ENCODE measurements at regions not wholly inside any gene's neighbourhood (a gene's known extent, or its start where the extent isn't known, plus 50 kb on each side); places are given as distances from the start of the nearest gene placed in this dataset.
"Not testable (repeated sequence)": the region's sequence is repeated elsewhere in the genome, so short reads cannot be mapped to it uniquely, and the experiment has no call there.

DNA sequence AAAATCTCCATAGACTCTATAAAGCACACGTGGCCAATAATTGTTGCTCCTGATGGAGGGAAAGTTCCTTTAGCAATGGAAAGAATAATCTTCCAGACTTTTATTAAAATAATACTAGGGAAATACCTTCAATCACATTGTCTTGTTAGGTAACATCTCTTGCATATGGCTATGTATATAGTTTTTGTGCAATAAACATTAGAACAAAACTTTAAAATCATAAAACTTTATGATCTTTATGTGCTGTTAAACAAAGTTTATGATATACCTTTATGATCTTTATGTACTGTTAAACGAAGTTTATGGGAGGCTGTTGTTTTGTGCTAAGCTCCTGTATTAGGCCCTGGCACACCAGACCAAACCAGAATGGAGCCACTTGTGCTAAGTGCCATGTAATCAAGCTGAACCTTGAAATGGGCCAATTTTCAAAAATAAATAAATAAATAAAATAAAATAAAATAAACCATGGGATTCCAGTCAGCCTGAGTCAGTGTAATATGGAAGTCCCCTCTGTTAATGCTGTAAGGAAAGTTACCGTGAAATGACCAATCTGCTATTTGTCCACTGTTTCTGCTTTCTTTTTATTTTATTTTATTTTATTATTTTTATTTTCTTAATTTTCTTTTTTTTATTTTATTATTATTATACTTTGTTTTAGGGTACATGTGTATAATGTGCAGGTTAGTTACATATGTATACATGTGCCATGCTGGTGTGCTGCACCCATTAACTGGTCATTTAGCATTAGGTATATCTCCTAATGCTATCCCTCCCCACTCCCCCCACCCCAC, 431.3 kb downstream of the SPATA31D1 start:
- TF ChIP-seq ZFX (IDR thresholded peaks at IDR 0.05): no peak
- TF ChIP-seq CTCF (conservative IDR thresholded peaks at IDR 0.05): no peak

GRCh38 chr9:82421498-82421897, 432.9 kb downstream of the SPATA31D1 start:
- TF ChIP-seq CTCF (conservative IDR thresholded peaks at IDR 0.05) (no peak), ZFX (IDR thresholded peaks at IDR 0.05) (no peak)
- H3K27ac ChIP-seq: no peak overlapping the region

More for the DNA sequence above, 431.3 kb downstream of the SPATA31D1 start:
- no peak overlapping the region for H3K27ac ChIP-seq

- TF ChIP-seq ZFX (IDR thresholded peaks at IDR 0.05) (no peak), CTCF (conservative IDR thresholded peaks at IDR 0.05) (no peak)
- H3K27ac ChIP-seq: no peak overlapping the region
Observed at GRCh38 chr9:82423700-82424099, 435.1 kb downstream of the SPATA31D1 start.

DNA sequence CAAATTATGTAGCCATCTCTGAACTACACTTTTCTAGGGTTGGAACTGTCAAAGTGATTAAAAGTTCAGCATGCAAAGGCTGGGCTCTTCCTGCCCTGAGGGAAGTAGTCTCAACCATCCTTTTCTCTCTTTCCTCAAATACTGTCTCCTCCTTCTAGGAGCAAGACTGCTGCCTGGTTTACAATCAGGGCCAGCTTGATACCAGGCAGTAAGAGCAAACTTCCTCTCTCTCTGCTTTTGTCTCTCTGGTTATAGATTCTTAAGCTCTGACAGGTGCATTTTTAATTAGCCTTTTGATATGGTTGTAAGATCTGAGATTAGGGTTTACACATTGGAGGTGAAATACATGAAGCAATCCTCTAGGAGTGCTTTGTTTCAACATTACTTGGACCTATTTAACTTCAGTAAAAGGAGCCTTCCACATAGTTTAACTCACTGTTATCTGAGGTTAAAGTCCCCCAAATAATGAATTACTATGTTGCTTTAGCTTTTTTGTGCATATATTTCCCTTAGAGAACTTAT, 436.1 kb downstream of the SPATA31D1 start:
- H3K27ac ChIP-seq: no peak overlapping the region
- TF ChIP-seq CTCF (conservative IDR thresholded peaks at IDR 0.05) (no peak), ZFX (IDR thresholded peaks at IDR 0.05) (no peak)

DNA sequence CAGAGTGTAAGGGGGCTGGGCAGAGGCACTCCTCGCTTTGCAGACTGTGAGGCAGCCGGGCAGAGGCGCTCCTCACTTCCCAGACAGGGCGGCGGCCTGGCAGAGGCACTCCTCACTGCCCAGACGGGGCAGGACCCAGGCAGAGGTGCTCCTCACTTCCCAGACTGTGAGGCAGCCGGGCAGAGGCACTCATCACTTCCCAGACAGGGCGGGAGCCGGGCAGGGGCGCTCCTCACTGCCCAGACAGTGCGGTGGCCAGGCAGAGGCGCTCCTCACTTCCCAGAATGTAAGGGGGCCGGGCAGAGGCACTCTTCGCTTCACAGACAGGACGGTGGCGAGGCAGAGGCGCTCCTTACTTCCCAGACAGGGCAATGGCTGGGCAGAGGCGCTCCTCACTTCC, 442.5 kb downstream of the SPATA31D1 start:
- no peak overlapping the region for H3K27ac ChIP-seq
- TF ChIP-seq CTCF (conservative IDR thresholded peaks at IDR 0.05): no peak
- no peak for TF ChIP-seq ZFX (IDR thresholded peaks at IDR 0.05)

DNA sequence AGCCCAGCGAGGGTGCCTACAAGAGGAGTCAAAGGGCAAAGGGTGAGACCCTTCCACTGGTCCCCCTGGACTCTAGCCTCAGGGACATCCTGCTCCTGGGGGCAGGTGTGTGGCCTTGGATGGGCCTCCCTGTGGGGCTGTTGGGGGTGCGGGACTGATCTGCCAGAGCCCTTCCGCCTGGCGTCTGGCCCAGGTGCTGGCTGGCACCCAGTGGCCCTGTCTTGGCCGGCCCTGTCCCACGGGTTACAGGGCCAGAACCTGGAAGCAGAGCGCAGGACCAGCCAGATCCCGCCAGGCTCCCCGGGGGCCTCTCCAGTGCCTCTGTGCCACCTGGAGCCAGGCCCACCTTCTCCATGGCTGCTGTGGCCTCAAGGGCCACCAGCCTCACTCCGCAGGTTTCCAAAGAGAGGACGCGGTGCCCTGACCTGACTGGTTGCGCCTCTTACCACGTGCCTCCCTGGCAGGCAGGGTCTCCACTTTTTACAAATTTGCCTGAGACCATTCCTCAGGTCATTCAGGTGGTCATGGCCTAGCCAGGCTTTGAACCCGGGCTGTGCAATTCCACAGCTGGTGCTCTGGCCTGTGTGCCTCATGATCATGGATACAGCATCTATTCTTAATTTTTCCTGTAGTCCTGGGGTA, 444.8 kb downstream of the SPATA31D1 start:
- not testable (repeated sequence) for H3K27ac ChIP-seq

GRCh38 chr9:82436475-82436874, 447.9 kb downstream of the SPATA31D1 start:
- H3K27ac ChIP-seq: no peak overlapping the region
- no peak for TF ChIP-seq ZFX (IDR thresholded peaks at IDR 0.05)
- no peak for TF ChIP-seq CTCF (conservative IDR thresholded peaks at IDR 0.05)

DNA sequence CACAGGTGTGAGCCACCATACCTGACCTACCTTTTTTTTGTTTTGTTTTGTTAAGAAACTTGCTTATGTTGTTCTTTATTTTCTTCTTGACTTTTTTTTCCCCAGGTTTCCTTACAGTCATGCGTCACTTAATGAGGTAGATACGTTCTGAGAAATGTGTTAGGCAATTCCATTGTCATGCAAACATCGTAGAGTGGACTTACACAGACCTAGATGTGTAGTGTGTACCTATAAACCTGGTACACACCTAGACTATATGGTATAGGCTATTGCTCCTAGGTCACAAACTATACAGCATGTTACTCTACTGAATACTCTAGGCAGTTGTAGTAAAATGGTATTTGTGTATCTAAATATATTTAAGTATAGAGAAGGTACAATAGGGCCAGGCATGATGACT, 448.6 kb downstream of the SPATA31D1 start:
- H3K27ac ChIP-seq: not testable (repeated sequence)
